NCI-H1436 treated with DMSO at 0.1 percent for 48 hours (cell line): ENCODE measurements at regions not wholly inside any gene's neighbourhood (a gene's known extent, or its start where the extent isn't known, plus 50 kb on each side); places are given as distances from the start of the nearest gene placed in this dataset.

Experiments used
- DNase-seq: peaks from one replicate; lab custom pipeline; 2025; lab: John Stamatoyannopoulos, UW

GRCh38 chr2:64704161-64704560 lies 50.4 kb upstream of the SERTAD2 start:
- no peak for DNase-seq

- DNase-seq: no peak
Observed at GRCh38 chr2:64704996-64705395, 51.3 kb upstream of the SERTAD2 start.

GRCh38 chr2:64707276-64707675 lies 53.6 kb upstream of the SERTAD2 start:
- DNase-seq: no peak

GRCh38 chr2:64708829-64709228 lies 55.1 kb upstream of the SERTAD2 start:
- no peak for DNase-seq

- no peak for DNase-seq
Observed at GRCh38 chr2:64711252-64711800, 57.6 kb upstream of the SERTAD2 start.

- no peak for DNase-seq
Observed at GRCh38 chr2:64713686-64714085, 60.0 kb upstream of the SERTAD2 start.

GRCh38 chr2:64716569-64716968 lies 62.9 kb upstream of the SERTAD2 start:
- DNase-seq: no peak

- no peak for DNase-seq
Observed at GRCh38 chr2:64718250-64718885, 64.7 kb upstream of the SERTAD2 start.

- no peak for DNase-seq
Observed at GRCh38 chr2:64720535-64721319, 67.0 kb upstream of the SERTAD2 start.

- DNase-seq: no peak
Observed at GRCh38 chr2:64721320-64721623, 67.6 kb upstream of the SERTAD2 start.

- no peak for DNase-seq
Observed at GRCh38 chr2:64722291-64723044, 68.8 kb upstream of the SERTAD2 start.

- no peak for DNase-seq
Observed at GRCh38 chr2:64727013-64727767, 73.5 kb upstream of the SERTAD2 start.

- no peak for DNase-seq
Observed at GRCh38 chr2:64727843-64728463, 74.2 kb upstream of the SERTAD2 start.

GRCh38 chr2:64730551-64731262 lies 77.0 kb upstream of the SERTAD2 start:
- no peak for DNase-seq

- no peak for DNase-seq
Observed at GRCh38 chr2:64731263-64731643, 77.5 kb upstream of the SERTAD2 start.

GRCh38 chr2:64731746-64732145 lies 78.0 kb upstream of the SERTAD2 start:
- no peak for DNase-seq

GRCh38 chr2:64732146-64732545 lies 78.4 kb upstream of the SERTAD2 start:
- no peak for DNase-seq

GRCh38 chr2:64735504-64735903 lies 81.8 kb upstream of the SERTAD2 start:
- DNase-seq: no peak

- no peak for DNase-seq
Observed at GRCh38 chr2:64737547-64737946, 83.8 kb upstream of the SERTAD2 start.

GRCh38 chr2:64738026-64738425 lies 84.3 kb upstream of the SERTAD2 start:
- no peak for DNase-seq

- DNase-seq: no peak
Observed at GRCh38 chr2:64742678-64743077, 89.0 kb upstream of the SERTAD2 start.
